Activated CD4-positive, alpha-beta T cell treated with anti-CD3 and anti-CD28 coated beads for 24 hours (primary cell): ENCODE measurements at regions not wholly inside any gene's neighbourhood (a gene's known extent, or its start where the extent isn't known, plus 50 kb on each side); places are given as distances from the start of the nearest gene placed in this dataset.
"Not testable (repeated sequence)": the region's sequence is repeated elsewhere in the genome, so short reads cannot be mapped to it uniquely, and the experiment has no call there.

Source experiments
- DNase-seq, 2 donors: peaks; one replicate each; pipeline ENCODE4 v3.0.0-alpha.2; 2020; ENCODE audit warnings: low read depth in 2 of 2

DNA sequence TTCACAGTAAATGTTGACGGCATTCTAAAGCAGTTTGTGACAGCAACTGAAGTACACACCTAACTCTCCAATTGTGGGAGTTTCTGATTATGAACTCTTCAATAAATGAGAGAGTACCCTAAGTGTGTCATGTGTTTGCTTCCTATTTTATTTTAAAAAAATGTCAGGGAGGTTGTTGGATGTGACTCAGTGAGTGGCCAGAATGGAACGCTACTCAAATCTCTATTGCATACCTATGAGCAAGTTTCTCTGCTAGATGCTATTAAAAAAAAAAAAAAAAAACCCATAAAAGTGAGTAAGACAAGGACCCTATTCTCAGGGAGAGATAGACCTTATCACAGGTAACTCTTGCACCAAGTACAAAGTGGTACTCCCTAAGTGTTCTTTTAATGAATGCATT lies 256.6 kb downstream of the BTG1 start:
- DNase-seq = no peak

DNA sequence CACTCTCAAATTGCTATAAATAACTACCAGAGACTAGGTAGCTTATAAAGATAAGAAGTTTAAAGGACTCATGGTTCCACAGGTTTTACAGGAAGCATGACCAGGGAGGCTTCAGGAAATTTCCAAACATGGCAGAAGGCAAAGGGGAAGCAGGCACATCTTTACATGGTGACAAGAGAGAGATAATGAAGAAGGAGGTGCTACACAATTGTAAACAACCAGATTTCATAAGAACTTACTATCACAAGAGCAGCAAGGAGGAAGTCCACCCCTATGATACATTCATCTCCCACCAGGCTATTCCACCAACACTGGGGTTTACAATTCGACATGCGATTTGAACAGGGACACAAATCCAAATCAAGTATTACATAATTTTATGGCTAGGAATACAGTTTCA lies 257.7 kb downstream of the BTG1 start:
- DNase-seq = no peak

DNA sequence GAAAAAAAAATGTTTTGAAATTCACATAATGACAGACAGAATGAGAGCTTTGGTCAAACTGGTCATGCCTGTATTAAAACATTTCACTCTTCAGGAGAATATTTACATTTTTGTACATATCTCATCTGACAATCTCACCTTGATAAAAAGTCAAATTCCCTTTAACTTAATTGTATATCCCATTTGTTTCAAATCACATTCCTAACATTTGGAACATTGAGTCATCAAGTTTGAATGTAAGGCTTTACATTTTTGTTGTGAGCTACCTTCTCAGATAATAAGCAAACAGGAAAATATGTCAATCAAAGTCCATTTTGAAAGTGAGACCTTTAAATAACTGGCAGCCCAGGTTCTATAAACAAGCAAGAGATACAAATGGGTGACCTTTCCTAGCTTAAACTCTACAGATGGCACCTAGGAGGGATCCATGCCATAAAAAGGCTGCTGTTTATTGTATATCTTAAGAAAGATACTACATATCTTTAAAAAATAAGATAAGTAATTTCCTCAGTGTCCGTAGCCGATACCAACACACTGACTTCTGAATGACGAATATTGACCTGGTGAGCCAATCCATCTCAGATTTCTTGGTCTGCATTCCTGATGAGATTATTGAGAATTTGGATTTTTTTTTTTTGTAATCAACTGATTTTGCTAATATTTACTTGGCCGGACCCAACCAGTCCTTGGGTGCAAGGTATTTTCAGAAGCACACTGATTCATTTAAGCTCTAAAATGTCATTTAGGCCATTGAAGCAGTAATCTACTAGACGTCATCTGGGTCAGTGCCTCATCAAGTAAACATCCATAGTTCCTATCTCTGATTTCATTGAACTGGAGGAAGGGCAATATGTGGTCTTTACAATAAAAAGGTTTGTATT lies 259.6 kb downstream of the BTG1 start:
- DNase-seq = no peak

DNA sequence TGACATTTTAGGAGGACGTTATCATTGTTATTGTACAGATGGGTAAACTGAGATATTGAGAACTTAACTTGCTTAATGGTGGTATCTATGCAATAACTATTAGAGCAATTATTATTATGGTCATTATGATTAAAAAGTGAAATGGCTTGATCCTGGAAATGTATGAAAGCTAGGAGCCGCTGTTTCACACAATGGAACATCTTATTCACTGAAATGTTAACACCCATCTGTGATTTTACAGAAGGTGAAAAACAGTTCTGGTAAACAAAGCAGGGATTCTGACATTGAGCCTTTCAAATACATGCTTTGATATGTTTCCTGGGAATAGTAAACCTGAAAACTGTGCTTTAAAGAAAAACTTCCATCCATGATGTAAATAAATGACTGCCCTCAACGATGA lies 261.4 kb downstream of the BTG1 start:
- DNase-seq = no peak

DNA sequence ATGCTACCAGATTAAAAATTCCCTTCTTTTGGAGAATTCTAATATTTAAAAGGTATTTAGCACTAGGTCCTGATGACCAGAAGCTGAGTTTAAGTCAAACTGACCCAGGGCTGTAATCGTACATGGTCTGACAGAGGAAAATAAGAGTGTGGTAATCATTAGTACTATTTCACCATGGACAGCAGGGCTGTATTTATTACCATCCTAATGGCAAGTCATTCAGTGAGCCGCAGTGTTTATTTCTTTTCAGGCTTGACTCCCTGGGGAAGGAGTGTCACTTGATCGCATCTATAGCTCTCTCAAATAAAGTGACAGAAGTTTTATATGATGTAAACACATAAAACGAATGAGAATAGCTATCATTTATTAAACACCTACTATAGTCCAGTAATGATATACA lies 261.8 kb downstream of the BTG1 start:
- DNase-seq = no peak

DNA sequence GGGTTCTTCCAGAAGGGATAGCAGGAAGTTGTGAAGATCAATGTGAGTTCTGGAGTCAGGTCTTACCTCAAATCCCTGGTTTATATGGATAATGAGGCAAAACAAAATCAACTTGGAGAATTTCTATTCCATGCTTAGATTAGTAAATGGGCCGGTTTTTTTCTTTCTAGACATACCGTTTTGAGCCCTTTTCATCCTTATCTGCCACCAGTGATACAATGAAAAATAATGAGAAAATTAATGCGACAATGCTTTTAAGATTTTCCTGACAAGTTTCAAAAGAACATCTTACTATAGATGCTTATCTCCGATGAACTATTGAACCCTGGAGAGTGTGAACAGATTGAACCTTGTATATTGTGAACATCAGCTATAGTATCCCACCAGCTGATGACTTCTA lies 262.7 kb downstream of the BTG1 start:
- DNase-seq = no peak

DNA sequence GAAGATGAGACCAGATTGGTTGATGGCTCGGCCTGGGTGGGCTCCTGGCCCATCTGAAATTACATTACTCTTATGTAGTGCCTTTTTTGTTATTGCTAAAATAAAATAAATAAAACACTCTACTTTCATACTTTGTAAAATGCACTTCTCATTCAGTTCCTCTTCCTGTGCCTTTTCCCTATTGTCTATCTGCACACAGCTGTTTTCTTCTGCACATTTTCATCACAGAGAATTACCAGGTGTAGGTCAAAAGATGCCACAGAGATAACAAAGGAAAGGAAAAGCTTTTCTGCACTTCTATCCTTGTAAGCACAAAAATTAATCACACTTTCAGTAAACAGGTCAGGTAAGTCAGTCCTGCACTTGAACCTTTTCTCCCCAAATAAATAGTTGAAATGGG lies 265.1 kb downstream of the BTG1 start:
- DNase-seq = no peak

DNA sequence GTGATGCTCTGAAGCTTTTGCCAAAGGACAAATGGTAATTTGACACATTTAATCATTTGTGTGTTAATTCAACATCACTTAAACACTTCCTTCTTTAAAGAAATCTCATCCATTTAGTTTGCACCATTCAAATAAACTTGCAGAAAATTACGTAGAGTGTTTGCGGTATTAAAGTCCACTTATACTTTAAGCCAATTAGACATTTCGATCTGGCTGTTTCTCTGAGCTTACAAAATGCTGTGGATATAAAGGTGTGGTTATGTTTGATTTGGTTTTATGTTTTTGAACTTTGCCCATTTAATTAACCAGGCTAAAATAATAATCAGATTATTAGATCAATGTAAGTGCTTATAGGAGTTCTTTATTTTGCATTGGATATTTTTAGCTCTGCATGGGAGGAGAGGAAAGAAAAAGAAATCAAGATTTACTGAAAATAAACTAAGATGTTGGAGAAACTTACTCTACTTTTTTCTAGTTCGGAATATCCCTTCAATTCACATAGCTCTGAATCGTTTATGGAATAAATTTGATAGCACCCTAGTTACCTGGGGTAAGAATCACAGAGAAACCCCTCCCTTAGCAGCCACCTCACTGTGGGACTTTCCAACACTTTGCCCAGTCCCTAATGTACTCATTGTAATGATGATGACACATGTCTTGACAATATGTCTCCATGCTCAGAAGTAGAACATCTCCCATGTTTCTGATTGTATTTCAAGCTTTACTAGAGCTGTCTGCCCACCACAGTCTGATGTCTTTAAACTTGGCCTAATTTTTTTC lies 268.0 kb downstream of the BTG1 start:
- DNase-seq = peak in 1 of 2 donors; percentile 33

DNA sequence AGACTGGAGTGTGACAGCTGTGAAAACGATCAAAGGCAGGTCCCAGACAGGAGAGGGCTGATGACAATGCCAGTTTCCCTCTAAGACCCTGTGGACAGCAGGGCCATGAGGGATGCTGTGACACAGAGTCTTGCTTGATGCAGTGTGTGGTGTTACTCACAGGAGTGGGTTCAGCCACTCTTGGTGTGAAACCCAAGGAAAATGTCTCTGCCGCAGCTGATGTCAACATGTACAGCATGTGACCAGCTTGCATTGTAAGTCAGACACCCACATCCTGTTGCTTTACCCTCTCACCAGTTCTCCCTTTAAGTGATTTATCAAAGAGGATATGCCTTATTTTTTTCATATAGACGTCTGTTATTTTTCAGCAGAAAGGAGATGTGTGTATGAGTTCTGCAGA lies 268.6 kb downstream of the BTG1 start:
- peak; percentile 46 to 60 for DNase-seq

DNA sequence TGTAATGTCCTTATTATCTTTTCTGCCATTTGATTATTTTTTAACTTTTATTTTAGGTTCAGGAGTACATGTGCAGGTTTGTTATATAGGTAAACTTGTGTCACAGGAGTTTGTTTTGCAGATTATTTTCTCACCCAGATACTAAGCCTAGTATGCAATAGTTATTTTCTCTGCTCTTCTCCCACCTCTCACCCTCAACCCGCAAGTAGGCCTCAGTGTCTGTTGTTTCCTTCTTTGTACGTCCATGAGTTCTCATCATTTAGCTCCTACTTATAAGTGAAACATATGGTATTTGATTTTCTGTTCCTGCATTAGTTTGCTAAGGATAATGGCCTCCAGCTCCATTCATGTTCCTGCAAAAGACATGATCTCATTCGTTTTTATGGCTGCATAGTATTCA lies 270.0 kb downstream of the BTG1 start:
- DNase-seq = not testable (repeated sequence)

DNA sequence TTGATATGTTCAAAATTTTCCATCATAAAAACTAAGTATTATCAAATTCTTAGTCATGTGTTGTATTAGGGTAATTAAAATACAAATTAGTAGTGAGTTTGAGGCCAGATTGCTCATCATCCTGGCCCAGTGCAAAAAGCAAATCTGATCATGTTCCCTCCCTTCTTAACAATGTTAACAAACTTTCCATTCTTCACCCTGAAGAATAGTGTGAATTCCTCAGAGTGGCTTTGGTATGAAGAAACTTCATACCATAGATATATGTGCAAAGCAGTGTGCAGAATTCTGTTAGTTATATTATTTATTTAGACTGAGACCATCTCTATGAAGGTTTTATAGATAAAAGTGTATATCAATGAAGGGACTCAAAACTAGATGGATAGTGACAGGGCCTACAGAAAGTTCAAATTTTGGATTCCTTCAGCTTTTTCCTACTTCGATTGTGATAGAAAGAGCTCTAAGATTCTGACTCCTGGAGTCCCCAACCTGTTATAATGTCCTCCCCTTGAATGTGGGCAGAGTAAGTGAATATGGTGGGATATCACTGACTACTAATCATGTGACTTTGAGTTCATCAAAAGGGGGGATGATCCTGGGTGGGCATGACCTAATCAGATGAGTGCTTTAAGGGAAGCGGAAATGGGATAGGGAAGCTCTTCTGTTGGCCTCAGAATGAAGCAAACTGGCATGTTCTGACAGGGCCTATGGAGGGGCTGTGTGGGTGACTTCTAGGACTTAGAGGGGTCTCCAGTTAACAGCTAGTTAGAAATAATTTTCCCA lies 271.4 kb downstream of the BTG1 start:
- DNase-seq = no peak

DNA sequence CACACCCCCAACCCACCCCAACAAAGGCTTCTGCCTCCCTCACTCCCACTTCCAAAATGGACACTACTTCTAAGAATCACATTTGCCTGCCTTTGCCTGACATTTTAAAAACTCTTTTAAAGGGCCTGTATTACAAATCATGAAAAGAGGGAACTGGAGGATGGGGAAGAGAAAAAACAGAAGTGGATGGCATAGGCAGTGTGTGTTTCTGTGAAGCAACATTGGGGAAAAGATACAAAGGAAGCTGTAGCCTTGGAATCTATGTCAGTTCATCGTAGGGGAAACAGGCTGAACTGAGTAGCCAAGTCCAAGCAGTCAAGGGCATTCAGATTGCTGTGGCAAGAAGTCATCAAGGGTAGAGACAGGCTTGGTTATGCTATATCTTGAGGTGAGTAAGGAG lies 273.9 kb downstream of the BTG1 start:
- no peak for DNase-seq

DNA sequence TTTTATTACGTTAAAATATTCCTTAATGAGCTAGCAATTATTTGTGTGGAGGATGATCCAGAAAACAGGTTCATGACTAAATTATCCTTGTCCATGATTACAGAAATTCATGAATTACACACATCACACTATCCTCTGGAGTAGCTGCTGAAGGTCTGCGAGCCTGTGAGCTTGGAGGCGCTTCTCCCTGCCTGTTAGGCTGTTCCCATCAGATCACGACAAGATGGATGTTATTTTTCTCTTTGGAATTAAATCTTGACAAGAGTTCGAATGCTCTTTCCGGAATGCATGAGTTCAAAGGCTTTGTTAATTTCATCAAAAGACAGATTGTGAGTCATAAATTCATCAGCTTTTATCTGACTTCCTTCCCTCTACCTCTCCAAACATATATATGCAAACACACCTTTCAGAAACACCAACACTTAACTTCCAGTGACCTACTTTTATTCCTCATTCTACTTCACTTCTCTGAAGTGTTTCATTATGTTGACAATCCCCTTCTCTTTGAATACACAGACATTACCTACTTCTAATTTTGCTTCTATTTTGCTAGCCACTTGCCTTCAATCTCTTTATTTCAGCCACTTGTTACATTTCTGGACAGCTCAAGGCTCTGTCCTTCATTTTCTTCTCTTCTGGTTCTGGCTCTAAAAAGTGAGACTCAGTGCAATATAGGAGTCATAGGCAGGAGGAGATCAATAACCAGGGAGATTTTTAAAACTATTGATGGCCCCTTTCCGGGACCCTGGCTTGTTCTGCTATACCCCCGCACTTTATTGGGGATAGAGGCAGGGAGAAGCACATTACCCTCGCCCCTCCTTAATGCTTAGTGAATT lies 274.6 kb downstream of the BTG1 start:
- DNase-seq = no peak

DNA sequence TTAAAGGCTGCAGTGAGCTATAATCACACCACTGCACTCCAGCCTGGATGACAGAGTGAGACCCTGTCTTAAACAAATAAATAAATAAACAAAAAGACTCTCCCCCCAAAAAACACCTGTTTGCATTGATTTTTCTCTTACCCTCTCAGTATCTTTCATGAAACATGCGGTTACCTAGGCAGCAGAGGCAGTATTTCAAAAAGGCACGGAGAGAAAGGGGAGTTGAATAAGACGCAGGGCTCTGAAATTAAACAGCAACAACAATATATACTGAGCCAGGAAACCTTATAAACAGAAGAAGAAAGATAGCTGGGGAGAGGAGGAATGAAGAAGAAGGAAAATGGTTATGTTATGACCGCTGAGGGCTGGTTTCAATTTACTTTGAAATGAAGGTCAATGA lies 277.6 kb downstream of the BTG1 start:
- no peak for DNase-seq

DNA sequence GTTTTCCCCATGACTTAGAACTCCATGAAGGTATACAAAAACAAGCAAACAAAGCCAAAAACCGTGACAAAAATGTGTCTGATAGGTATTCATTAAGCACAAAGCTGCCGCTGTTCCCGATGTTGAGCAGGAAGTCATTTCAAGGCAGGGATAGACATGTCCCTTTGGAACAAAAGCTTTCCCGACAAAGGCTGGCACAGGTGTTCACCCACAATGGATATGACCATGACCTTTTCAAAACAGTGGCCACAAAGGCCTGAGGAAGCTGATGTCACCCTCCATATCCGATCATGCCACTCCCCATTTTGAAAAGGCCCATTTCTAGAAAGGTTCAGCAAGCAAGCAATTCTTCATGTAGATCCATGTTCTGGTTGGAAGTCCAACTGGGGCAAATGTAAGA lies 279.1 kb downstream of the BTG1 start:
- no peak for DNase-seq

DNA sequence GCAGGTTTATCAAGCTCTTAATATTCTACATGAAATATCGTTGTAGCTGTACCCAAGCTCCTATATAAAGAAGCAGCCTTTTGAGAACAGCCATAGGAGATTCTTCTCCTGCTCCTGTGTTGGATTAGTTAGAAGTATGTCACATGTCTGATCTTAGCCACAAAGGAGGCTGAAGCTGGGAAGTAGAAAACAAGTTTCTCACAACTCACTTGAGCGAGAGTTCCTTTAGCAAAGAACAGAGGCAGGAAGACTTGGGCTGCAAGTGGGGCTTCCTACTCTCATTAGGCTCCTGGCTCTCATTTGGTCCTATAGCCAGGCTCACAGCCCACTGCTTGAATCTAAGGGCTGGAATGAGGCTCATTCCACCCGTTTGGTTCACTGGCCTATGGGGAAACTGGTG lies 281.9 kb downstream of the BTG1 start:
- no peak for DNase-seq

DNA sequence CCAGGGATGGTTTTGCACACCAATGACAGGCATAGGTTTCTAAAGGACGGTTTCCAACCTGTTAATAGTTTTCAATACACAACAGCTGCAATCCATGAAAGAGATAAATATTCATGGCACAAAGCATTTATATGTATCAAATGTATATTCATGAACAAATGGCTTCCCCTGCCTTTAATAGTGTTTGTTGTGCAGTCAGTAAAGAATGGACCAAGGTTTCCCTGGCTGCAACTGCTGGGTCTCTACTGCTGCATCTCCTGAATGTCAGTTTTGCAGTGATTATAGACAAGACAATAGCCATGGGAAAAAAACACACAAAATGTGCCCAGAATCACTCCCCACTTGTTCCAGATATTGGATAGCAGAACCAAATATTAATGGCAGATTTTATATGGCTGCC lies 284.1 kb downstream of the BTG1 start:
- no peak for DNase-seq

DNA sequence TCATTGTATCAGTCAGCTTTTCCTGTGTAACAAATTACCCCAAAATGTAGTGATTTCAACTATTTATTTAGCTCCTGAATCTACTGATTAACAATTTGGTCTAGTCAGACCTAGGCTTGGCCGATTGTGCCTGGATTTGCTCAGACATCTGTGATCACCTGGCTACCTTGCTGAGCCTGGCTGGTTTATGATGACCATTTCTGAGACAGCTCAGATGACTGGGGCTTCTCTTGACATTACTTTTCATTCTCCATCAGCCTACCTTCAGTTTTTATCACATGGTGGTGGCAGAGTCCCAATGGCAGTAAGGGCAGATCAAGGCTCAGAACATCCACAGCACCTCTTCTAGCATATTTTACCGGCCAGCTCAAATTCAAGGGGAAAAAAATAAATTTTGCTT lies 286.3 kb downstream of the BTG1 start:
- no peak for DNase-seq

DNA sequence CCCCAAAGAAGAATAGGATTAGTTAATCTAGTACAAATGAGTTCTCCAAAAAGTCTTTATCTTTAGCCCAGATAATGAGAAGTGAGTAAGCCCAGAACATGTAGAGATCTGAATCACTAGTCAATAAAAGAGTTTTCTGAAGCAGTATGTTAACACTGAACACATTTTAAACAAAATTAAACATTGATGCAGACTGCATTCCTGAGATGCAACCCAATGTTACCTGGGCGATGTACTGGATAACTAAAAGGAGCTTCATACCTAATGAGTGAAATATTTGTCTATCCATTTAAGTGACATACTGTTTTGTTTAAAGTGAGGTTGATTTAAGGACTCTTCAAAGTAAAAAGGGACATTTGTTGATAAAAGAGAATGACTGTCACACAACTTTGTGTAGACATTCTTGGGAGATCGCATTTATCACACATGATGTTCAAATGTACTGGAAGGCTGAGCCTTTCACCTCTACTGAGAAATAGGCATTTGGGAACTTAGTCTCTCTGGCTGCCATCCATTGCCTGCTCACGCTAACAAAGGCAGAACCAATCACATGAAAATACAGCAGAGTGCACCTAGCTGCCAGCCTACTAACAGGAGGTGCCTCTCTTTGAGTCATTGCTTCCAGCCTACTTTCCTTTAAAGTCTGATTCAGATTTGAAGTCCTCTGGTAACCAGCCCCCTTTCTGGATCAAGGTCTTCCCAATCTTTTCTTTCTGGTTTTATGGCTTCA lies 287.7 kb downstream of the BTG1 start:
- no peak for DNase-seq

DNA sequence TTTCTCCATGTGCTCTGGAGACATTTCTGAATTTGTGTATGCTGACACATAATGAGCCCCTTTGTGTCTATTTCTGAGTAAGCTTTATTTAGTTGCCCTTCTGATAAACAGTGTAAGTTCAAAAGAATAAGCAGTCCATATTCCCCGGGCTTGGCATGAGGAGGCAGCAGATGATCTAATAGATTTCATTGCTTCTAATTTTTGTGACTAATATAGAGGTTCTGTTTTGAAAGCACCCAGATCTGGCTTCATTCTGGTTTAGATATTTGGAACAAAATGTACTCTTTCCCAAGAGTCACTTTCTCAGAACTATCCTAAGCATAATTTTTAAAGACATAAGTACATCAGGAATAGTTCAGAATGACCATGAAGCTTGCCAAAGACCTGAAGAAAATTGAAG lies 290.9 kb downstream of the BTG1 start:
- no peak for DNase-seq
